Upper lobe of left lung (tissue), 6 donors: ENCODE measurements at regions not wholly inside any gene's neighbourhood (a gene's known extent, or its start where the extent isn't known, plus 50 kb on each side); places are given as distances from the start of the nearest gene placed in this dataset.

Source experiments
- ATAC-seq, 2 donors: fragments of 200-7000 bp; cut with Tn5 transposase; one replicate each; pipeline ENCODE4 v1.9.1; 2022; ENCODE audit warnings: mild to moderate bottlenecking in 2 of 2, moderate library complexity in 2 of 2; ENCODE audit not compliant: low FRiP score in 2 of 2
- DNase-seq, 2 donors: peaks; one replicate each; pipeline ENCODE4 v3.0.0-alpha.2; 2019 to 2020
- H3K27ac ChIP-seq, 4 donors: fragments of 200-600 bp; sonication (generic); one replicate each; pipeline ENCODE4 v1.5.1; 2016 to 2019
- H3K27me3 ChIP-seq, 4 donors: fragments of 200-600 bp; sonication (generic); one replicate each; pipeline ENCODE4 v1.5.1; 2017 to 2019
- H3K36me3 ChIP-seq, 4 donors: fragments of 200-600 bp; sonication (generic); one replicate each; pipeline ENCODE4 v1.5.1; 2016 to 2019
- H3K4me1 ChIP-seq, 4 donors: fragments of 200-600 bp; sonication (generic); one replicate each; pipeline ENCODE4 v1.5.1; 2018 to 2019
- H3K4me3 ChIP-seq, 4 donors: fragments of 200-600 bp; sonication (generic); one replicate each; pipeline ENCODE4 v1.5.1; 2017 to 2019; ENCODE audit warnings: mild to moderate bottlenecking in 2 of 4, moderate library complexity in 1 of 4
- H3K9me3 ChIP-seq, 4 donors: fragments of 200-600 bp; sonication (generic); one replicate each; pipeline ENCODE4 v1.5.1; 2018 to 2019
- EP300 ChIP-seq, 4 donors: sonication (generic); formaldehyde crosslinking; IDR thresholded peaks; one replicate each; pipeline ENCODE4 v1.5.1; 2017; ENCODE audit warnings: antibody characterized with exemption in 4 of 4, control low read depth in 2 of 4
- POLR2A ChIP-seq, 4 donors: fragments of 450-650 bp; IDR thresholded peaks; one replicate each; pipeline ENCODE4 v1.5.1; 2016 to 2017; ENCODE audit warnings: antibody characterized with exemption in 4 of 4, mild to moderate bottlenecking in 2 of 4
- POLR2AphosphoS5 ChIP-seq, 2 donors: sonication (generic); formaldehyde crosslinking; IDR thresholded peaks; one replicate each; pipeline ENCODE4 v1.5.1; 2017; ENCODE audit warnings: antibody characterized with exemption in 2 of 2
- WGBS, 2 donors: methylation state at CpG; one replicate each; pipeline ENCODE4 v1.1.5; 2017 to 2018; 5-methylcytosine and 5-hydroxymethylcytosine counted together
- TF ChIP-seq, protein P1 (sequence below), 6 experiments: fragments of 450-650 bp in 4 of 6; fragments of 200-600 bp in 2 of 6; sonication (generic) in 2 of 6; IDR thresholded peaks; one replicate each; pipeline ENCODE4 v1.5.1; 2016 to 2019; ENCODE audit warnings: antibody characterized with exemption in 6 of 6
- donor health status: DM: no; HTN: no; CAD: no; lungs with moderate emphysema.
- donor health status: DM: no; HTN: yes; CAD: no; lungs with severe emphysema.

DNA sequence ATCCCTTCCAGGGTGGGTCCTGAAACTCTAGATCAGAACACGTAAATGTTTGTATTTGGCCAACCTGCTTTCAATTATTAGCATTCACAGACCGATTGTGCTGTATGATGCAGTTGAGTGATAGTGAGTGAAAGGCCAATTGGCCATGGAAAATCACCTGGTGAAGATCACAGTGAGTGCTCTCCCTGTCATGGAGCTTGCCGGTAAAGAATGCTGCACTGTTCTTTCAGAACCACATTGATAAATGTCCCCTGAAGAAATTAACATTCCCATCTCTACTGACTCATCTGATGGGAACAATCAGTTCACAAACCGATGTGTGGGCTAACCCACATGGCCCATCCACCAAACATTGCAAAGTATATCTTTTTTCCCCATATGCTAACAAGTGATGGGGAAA lies 324.8 kb upstream of the TBL1XR1 start:
- WGBS, 2 donors = 85 to 87% methylated on average over 4 of the region's 4 CpGs
- TF ChIP-seq EP300 (IDR thresholded peaks at IDR 0.05) = no peak
- no peak for TF ChIP-seq POLR2A (IDR thresholded peaks at IDR 0.05)
- TF ChIP-seq, protein P1, sequence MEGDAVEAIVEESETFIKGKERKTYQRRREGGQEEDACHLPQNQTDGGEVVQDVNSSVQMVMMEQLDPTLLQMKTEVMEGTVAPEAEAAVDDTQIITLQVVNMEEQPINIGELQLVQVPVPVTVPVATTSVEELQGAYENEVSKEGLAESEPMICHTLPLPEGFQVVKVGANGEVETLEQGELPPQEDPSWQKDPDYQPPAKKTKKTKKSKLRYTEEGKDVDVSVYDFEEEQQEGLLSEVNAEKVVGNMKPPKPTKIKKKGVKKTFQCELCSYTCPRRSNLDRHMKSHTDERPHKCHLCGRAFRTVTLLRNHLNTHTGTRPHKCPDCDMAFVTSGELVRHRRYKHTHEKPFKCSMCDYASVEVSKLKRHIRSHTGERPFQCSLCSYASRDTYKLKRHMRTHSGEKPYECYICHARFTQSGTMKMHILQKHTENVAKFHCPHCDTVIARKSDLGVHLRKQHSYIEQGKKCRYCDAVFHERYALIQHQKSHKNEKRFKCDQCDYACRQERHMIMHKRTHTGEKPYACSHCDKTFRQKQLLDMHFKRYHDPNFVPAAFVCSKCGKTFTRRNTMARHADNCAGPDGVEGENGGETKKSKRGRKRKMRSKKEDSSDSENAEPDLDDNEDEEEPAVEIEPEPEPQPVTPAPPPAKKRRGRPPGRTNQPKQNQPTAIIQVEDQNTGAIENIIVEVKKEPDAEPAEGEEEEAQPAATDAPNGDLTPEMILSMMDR (IDR thresholded peaks at IDR 0.05) = no peak
- no peak for TF ChIP-seq POLR2AphosphoS5 (IDR thresholded peaks at IDR 0.05)
- ATAC-seq (no peak), DNase-seq (no peak)
- peaks cover 0 to 9% (median 4%) of the 10 kb centered on the region in 4 donors for H3K4me1 ChIP-seq
- no peaks in the 10 kb centered on the region for H3K27me3 ChIP-seq
- no peak overlapping the region for H3K27ac ChIP-seq
- no peaks in the 10 kb centered on the region for H3K36me3 ChIP-seq
- no peaks in the 10 kb centered on the region for H3K9me3 ChIP-seq
- no peak overlapping the region for H3K4me3 ChIP-seq

DNA sequence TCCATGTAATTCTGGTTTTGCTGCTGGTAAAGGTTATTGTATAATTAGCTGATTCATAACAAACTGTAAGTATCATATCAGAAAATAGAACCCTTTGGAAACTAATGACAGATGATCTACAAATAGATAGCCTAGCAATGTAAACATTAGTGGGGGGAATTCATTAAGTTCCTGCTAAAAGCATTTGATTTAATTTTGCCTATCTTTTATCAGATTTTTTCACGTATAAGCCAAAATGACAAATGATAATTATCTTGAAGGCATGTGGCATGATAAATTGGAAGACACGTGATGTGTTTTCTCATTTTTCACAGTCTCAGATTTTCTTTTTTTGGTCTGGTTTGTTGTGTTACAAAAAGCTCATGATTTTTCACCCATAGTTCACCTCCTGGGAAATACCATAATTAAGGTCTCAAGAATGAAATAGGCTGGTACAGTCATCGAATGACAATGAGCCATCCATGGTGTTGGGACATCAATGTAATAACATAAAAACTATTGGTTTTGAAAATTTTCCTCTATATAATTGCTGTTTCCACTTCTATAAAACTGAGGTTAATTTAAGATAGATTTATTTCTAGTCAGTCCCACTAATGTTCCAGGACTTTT lies 325.9 kb upstream of the TBL1XR1 start:
- Histone ChIP-seq H3K27me3 (no peaks in the 10 kb centered on the region), H3K4me3 (no peak overlapping the region), H3K36me3 (no peaks in the 10 kb centered on the region), H3K27ac (peak overlapping the region in 1 of 4 donors; percentile 29), H3K9me3 (no peaks in the 10 kb centered on the region), H3K4me1 (peaks cover 0 to 14% (median 6%) of the 10 kb centered on the region in 4 donors)
- DNase-seq (no peak), ATAC-seq (no peak)
- 54 to 56% methylated on average over 3 of the region's 3 CpGs for WGBS, 2 donors
- TF ChIP-seq, protein P1 (IDR thresholded peaks at IDR 0.05) = no peak
- TF ChIP-seq EP300 (IDR thresholded peaks at IDR 0.05) (no peak), POLR2AphosphoS5 (IDR thresholded peaks at IDR 0.05) (no peak), POLR2A (IDR thresholded peaks at IDR 0.05) (no peak)

DNA sequence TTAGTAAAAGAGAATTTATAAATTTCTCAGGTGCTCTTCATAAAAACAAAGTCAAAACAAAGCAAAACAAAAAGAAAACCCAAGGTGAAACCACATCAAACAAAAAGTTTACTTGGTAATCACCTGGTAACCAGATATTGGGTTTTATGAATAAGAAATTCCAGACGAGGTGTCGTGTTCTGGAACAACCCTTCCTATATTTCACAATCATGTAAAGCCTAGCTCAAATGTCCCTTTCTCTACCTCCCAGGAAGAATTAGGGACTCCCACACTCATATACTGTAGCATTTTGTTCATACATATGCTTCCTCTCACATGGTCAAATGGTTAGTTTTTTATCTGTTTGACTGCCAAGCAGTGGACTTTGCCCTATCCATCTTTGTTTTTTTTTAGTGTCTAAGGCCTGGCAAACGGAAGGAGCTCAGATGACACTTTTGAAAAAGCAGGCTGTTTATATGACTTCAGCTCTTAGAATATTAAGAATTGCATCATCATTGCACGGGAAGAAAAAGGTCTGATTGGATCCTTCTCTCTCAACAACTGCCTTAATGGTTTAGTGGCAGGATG lies 326.7 kb upstream of the TBL1XR1 start:
- Histone ChIP-seq H3K4me3 (no peak overlapping the region), H3K9me3 (no peaks in the 10 kb centered on the region), H3K36me3 (no peaks in the 10 kb centered on the region), H3K27me3 (no peaks in the 10 kb centered on the region), H3K27ac (no peak overlapping the region), H3K4me1 (peaks cover 0 to 14% (median 6%) of the 10 kb centered on the region in 4 donors)
- TF ChIP-seq, protein P1 (IDR thresholded peaks at IDR 0.05) = no peak
- TF ChIP-seq POLR2AphosphoS5 (IDR thresholded peaks at IDR 0.05) (no peak), EP300 (IDR thresholded peaks at IDR 0.05) (no peak), POLR2A (IDR thresholded peaks at IDR 0.05) (no peak)
- WGBS, 2 donors = 67 to 85% methylated on average over 4 of the region's 4 CpGs
- ATAC-seq = no peak
- no peak for DNase-seq

DNA sequence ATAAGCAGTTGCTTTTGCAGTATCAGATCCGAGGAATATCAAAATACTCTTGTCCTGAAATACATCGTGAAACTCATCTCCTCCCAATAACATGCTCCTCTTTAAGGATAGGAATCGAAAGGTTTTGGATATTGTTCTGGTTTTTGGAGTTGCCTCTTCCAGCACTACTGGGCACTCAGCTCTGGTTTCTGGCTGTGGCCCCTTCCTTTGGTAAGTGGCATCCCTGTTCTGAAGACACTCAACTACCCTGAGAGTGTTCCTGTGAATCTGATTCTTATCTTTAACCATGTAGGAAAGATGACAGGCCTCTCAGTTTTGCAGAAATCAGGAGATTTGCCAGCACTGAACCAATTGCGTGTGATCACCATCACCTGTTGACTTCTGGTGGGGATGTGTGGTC lies 327.5 kb upstream of the TBL1XR1 start:
- DNase-seq (no peak), ATAC-seq (no peak)
- no peaks in the 10 kb centered on the region for H3K9me3 ChIP-seq
- H3K4me1 ChIP-seq = peaks cover 0 to 14% (median 6%) of the 10 kb centered on the region in 4 donors
- no peak for TF ChIP-seq EP300 (IDR thresholded peaks at IDR 0.05)
- WGBS, 2 donors = 95 to 96% methylated on average over 4 of the region's 4 CpGs
- no peaks in the 10 kb centered on the region for H3K27me3 ChIP-seq
- H3K4me3 ChIP-seq = no peak overlapping the region
- no peak overlapping the region for H3K27ac ChIP-seq
- H3K36me3 ChIP-seq = no peaks in the 10 kb centered on the region

DNA sequence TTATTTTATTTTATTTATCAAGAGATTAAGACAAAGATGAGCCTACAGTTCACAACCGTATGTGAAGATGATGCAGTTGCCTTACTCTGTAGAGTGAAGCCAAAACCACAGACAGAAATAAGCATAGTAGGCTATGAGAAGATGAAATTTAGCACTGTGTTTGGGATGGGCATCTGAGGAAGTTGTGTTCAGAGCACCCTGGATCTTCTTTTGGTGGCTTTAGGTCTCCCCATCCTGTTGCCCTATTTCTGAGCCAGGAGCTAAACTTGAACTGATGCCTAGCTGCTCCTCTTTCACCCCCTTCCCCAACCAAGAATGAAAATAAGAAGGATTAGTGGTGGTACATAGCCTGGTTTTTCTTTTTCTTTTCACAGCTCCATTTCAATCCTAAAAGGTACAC lies 328.1 kb upstream of the TBL1XR1 start:
- no peak for TF ChIP-seq POLR2AphosphoS5 (IDR thresholded peaks at IDR 0.05)
- H3K27ac ChIP-seq = no peak overlapping the region
- no peak overlapping the region for H3K4me3 ChIP-seq
- no peaks in the 10 kb centered on the region for H3K36me3 ChIP-seq
- H3K27me3 ChIP-seq = no peaks in the 10 kb centered on the region
- WGBS, 2 donors = 86 to 88% methylated on average over 1 of the region's 1 CpG
- DNase-seq (no peak), ATAC-seq (no peak)
- H3K9me3 ChIP-seq = no peaks in the 10 kb centered on the region
- peaks cover 0 to 14% (median 6%) of the 10 kb centered on the region in 4 donors for H3K4me1 ChIP-seq
